DMS79 (cell line): ENCODE measurements at regions not wholly inside any gene's neighbourhood (a gene's known extent, or its start where the extent isn't known, plus 50 kb on each side); places are given as distances from the start of the nearest gene placed in this dataset.
"Not testable (repeated sequence)": the region's sequence is repeated elsewhere in the genome, so short reads cannot be mapped to it uniquely, and the experiment has no call there.

Experiments
- DNase-seq: peaks from one replicate; lab custom pipeline; 2025; lab: John Stamatoyannopoulos, UW

DNA sequence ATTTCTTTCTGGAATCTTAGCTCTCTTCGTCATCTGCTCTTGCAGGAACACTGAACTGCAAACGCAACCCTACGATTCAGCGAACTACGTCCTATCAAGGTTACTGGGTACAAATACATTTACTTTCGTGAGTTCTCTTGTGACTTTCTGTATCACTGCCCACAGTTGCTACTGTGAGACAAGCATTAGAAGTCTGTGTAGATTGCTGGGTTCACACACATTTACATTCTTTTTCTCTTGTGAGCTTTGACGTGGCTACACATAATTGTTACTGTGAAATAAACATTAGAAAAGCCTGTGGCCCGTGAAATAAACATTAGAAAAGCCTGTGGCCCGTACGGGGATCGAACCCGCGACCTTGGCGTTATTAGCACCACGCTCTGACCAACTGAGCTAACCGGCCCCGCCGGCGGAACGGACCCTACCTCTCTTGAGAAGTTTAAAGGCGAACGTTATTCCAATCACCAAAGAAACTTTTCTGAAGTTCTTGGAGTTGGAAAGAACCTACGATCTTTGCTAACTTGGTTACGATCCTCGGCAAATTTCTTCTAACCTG is 61.2 kb upstream of the ZNF322 start:
- DNase-seq = not testable (repeated sequence)

DNA sequence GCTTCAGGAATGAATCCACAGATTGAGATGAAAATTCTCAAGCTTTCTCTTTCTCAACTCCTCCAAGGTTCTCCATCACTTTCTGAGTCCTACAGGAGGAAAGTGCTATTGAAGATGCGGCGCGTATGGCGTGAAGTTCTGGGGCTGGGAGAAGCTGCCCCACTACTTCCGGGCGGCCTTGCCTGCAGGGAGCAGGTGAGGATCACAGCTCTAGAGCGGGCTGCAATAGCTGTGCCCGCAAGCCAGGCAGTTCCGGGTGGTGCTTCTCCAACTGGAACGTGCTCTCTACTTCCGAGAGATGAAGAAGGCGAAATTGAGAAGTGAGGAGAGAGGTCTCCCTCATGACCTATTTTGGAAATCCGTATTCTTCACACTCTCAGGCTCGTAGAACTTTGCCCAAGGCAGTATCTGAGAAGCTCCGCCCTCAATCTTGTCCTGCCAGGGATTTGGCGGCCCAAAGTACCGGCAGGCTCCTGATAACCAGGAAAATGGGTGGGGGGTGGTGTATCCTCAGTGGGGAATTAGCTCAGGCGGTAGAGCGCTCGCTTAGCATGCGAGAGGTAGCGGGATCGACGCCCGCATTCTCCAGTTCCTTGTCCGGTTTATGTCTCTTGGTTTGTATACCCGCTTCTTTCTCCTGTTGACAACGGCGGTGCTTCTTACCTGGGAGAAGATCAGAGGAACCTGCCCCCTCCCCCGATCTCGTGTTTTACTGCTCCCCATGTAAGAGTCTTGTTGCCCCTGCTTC is 70.6 kb upstream of the ZNF322 start:
- not testable (repeated sequence) for DNase-seq

DNA sequence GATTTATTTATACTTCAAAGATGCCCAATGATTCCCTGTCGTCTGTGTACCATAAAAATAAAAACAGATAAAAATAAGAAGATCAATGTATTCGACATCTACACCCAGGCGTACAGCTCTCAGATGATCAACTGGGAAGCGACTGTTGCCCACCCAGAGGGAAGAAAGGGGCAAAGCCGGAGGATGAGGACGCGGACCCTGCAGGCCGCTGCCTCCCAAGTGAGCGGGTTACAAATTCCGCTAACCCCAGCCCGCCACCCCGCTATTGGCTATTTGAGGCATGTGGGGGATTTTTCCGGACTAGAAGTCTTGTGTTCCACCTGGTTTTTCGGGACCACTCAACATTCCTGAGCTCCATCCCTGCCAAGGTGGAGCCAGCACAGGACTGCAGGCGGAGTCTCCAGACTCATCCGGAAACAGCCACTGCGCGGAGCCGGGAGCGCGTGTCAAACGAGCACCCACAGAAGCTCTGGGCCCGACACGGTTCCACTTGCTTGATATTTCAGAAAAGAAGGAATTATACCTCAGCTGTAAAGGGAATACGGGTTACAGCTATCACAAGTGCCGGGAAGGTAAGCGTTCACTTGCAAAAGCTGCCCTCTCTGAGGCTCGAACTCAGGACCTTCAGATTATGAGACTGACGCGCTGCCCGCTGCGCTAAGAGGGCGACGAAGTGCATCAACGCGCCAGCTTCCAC is 75.4 kb upstream of the ZNF322 start:
- DNase-seq = not testable (repeated sequence)

DNA sequence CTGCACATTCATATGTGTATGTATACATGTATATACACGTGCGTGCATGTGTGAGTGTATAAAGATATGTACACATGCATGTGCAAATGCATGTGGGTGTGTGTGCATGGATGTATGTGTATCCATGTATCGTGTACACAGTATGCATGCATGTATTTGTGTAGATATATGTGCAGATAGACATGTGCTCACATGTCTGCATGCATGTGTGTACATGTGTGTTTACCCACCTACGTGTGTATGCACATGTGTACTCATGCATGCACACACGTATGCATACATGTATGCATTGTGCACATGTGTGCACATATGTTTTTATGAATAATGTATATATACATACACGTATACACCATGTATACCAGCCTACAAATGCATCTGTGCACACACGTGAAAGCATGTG is 80.3 kb upstream of the ZNF322 start:
- no peak for DNase-seq

DNA sequence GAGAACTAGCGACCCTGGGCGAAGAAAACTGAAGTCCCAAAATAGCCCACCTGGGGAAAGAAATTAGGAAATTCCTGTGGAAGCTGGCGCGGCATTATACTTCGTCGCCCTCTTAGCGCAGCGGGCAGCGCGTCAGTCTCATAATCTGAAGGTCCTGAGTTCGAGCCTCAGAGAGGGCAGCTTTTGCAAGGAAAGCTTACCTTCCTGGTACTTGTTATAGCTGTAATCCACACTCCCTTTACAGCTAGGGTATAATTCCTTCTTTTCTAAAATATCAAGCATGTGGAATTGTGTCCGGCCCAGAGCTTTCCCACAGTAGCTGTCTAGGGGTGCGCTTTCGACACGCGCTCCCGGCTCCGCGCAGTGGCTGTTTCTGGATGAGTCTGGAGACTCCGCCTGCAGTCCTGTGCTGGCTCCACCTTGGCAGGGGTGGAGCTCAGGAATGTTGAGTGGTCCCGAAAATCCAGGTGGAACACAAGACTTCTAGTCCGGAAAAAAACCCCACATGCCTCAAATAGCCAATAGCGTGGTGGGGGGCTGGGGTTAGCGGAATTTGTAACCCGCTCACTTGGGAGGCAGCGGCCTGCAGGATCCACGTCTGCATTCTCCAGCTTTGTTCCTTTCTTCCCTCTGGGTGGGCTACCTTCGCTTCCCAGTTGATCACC is 83.7 kb upstream of the ZNF322 start:
- no peak for DNase-seq

DNA sequence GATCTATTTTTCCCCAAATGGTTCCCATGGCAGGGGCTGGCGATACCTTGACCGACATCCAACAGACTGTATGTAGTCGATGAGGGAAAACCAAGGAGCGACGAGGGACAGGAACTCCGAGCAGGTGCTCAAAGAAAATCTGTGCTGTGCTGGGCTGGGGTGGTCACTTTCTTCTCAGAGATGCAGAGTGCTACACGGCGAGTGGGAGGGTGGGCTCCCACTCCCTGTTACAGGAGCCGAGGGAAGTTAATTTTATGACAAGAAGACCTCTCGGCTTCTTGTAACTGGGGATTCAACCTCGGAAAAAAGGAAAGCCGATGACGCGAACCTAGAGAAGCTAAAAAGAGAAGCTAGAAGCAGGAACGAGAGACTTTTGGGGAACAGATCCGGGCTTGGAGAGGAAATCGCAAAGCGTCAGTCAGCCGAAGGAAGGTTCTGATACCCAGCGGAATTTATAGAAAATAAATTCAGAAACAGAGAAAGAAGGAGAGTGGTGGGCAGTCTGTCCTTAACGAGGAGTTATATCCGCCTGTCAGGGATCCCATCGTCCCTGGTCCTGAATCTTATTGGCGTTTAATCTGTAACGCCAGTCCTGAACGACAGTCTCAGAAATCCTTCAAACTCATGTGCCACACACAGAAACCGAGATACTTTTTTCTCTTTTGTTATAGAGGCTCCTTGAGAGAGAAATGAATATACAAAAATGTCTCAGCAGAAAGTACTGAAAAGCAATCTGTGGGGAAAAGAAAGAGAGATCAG is 84.6 kb upstream of the ZNF322 start:
- no peak for DNase-seq

DNA sequence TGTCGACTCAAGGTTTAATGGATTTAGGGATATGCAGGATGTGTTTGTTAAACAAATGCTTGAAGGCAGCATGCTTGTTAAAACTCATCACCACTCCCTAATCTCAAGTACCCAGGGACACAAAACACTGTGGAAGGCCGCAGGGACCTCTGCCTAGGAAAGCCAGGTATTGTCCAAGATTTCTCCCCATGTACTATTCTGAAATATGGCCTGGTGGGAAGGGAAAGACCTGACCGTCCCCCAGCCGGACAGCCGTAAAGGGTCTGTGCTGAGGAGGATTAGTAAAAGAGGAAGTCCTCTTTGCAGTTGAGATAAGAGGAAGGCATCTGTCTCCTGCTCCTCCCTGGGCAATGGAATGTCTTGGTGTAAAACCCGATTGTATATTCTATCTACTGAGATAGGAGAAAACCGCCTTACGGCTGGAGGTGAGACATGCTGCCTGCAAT is 85.3 kb upstream of the ZNF322 start:
- DNase-seq = not testable (repeated sequence)

DNA sequence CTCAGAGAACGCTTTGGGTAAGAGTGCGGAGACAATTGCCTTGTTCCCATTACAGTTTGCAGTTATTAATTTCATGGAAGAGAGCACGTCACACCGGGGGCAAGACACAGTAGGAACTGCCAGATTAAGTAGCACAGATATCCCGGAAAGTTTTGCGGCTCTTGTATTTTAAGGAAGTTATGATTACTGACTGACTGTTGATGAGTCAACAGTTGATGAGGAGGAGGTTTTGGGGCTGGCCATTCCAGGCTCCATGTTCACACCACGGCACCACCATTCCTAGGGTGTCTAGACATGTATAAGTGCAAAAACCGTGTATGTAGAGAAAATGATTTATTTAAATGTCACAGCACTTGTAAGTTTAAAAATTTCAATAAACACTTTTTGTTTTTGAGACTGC is 86.4 kb upstream of the ZNF322 start:
- not testable (repeated sequence) for DNase-seq

DNA sequence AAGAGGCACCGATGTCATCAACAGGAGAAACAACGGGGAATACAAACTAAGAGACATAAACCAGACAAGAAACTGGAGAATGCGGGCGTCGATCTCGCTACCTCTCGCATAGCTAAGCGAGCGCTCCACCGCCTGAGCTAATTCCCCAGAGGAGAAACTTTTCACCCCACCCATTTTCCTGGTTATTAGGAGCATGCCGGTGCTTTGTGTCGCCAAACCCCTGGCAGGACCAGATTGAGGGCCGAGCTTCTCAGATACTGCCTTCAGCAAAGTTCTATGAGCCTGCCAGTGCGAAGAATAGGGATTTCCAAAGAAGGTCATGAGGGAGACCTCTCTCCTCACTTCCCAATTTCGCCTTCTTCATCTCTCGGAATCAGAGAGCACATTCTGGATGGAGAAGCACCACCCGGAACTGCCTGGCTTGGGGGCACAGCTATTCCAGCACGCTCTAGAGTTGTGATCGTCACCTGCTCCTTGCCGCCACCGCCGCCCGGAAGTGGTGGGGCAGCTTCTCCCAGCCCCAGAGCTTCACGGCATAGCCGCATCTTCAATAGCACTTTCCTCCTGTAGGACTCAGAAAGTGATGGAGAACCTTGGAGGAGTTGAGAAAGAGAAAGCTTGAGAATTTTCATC is 89.7 kb upstream of the ZNF322 start:
- DNase-seq = not testable (repeated sequence)

DNA sequence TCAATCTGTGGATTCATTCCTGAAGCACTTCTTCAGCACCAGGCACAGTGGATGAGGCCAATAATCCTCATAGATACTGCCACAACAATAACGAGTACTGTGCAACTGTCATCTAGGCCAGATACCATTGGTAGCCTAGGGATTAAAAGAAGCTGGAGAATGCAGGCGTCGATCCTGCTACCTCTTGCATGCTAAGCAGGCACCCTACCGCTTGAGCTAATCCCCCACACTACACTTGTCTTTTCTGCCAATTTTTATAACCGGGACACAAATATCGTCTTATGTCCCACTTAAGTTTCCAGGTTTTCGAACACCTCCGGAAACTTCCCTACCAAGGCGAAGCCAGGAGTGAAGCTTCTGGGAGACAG is 90.2 kb upstream of the ZNF322 start:
- DNase-seq = not testable (repeated sequence)

DNA sequence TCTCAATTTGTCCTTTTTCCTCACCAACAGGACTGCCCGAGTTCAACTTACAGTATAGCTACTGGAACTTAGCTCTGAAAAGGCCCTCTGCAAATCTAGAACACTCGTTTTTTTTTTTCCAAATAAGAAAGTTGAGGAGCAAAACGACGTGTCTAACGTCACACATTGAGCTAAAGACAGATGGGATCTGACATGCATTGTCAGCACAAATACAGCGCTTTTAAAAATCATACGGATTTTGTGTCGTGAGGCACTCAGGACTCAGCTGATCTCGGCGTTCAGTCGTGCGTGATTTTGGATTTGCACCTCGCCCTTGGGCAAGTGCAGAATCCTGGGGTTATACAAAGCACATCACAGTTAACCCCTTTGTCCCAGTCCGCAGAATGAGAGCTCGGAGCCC is 94.7 kb upstream of the ZNF322 start:
- no peak for DNase-seq

DNA sequence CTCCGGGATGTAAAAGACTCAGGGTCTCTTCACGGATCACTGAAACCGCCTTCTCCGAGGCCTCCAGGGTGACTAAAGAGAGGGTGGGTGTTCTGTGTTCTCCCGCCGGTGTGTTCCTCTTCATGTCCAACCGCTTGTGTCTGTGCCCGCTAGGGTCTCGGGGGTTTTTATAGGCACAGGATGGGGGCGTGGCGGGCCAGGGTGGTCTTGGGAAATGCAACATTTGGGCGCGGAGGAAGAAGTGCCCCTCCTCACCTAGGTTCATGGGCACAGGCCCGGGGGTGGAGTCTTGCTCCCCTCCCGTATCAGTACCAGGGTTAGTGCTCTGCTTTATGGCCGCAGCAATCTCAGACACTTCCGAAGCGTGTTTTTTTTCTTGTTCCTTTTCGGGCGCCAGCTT is 95.3 kb upstream of the ZNF322 start:
- DNase-seq = not testable (repeated sequence)

DNA sequence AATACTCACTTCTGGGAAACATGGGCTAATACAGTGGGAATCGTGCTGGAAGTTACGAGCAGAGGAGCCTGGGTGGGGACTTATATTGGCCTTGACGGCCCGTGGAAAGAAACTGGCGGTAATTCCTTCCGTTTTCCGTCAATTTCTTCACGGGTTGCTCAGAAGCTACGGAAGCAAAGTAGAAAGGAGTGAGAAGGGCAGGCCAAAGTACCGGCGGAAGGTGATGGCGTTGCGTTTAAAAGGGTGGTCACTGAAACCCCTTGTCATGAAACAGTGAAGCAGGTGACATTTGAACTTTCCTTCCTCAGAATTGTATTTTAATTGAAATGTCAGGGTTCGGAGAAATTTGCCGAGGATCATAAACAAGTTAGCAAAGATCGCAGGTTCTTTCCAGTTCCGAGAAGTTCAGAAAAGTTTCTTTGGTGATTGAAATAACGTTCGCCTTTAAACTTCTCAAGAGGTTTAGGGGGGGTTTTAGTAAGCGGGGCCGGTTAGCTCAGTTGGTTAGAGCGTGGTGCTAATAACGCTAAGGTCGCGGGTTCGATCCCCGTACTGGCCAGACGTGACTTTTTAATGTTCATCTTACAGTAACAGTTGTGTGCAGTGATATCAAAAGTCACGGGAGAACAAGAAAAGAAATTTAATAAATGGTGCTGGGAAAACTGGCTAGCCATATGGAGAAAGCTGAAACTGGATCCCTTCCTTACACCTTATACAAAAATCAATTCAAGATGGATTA is 96.7 kb upstream of the ZNF322 start:
- DNase-seq = not testable (repeated sequence)

DNA sequence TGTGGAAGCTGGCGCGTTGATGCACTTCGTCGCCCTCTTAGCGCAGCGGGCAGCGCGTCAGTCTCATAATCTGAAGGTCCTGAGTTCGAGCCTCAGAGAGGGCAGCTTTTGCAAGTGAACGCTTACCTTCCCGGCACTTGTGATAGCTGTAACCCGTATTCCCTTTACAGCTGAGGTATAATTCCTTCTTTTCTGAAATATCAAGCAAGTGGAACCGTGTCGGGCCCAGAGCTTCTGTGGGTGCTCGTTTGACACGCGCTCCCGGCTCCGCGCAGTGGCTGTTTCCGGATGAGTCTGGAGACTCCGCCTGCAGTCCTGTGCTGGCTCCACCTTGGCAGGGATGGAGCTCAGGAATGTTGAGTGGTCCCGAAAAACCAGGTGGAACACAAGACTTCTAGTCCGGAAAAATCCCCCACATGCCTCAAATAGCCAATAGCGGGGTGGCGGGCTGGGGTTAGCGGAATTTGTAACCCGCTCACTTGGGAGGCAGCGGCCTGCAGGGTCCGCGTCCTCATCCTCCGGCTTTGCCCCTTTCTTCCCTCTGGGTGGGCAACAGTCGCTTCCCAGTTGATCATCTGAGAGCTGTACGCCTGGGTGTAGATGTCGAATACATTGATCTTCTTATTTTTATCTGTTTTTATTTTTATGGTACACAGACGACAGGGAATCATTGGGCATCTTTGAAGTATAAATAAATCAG is 106.8 kb upstream of the ZNF322 start:
- DNase-seq = not testable (repeated sequence)

DNA sequence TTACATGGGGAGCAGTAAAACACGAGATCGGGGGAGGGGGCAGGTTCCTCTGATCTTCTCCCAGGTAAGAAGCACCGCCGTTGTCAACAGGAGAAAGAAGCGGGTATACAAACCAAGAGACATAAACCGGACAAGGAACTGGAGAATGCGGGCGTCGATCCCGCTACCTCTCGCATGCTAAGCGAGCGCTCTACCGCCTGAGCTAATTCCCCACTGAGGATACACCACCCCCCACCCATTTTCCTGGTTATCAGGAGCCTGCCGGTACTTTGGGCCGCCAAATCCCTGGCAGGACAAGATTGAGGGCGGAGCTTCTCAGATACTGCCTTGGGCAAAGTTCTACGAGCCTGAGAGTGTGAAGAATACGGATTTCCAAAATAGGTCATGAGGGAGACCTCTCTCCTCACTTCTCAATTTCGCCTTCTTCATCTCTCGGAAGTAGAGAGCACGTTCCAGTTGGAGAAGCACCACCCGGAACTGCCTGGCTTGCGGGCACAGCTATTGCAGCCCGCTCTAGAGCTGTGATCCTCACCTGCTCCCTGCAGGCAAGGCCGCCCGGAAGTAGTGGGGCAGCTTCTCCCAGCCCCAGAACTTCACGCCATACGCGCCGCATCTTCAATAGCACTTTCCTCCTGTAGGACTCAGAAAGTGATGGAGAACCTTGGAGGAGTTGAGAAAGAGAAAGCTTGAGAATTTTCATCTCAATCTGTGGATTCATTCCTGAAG is 111.6 kb upstream of the ZNF322 start:
- DNase-seq = not testable (repeated sequence)

DNA sequence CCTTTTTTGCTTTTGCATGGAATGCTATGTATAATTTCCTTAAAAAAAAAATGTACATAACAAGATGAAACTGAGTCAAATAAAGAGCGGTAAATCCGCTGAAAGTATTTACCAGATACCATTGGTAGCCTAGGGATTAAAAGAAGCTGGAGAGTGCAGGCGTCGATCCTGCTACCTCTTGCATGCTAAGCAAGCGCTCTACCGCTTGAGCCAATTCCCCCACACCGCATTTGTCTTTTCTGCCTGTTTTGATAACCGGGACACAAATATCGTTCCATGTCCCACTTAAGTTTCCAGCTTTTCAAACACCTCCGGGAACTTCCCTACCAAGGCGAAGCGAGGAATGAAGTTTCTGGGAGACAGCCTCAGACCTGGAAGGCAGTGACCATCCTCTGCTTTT is 113.9 kb upstream of the ZNF322 start:
- not testable (repeated sequence) for DNase-seq

DNA sequence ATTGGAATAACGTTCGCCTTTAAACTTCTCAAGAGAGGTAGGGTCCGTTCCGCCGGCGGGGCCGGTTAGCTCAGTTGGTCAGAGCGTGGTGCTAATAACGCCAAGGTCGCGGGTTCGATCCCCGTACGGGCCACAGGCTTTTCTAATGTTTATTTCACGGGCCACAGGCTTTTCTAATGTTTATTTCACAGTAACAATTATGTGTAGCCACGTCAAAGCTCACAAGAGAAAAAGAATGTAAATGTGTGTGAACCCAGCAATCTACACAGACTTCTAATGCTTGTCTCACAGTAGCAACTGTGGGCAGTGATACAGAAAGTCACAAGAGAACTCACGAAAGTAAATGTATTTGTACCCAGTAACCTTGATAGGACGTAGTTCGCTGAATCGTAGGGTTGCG is 121.0 kb upstream of the ZNF322 start:
- DNase-seq = not testable (repeated sequence)

DNA sequence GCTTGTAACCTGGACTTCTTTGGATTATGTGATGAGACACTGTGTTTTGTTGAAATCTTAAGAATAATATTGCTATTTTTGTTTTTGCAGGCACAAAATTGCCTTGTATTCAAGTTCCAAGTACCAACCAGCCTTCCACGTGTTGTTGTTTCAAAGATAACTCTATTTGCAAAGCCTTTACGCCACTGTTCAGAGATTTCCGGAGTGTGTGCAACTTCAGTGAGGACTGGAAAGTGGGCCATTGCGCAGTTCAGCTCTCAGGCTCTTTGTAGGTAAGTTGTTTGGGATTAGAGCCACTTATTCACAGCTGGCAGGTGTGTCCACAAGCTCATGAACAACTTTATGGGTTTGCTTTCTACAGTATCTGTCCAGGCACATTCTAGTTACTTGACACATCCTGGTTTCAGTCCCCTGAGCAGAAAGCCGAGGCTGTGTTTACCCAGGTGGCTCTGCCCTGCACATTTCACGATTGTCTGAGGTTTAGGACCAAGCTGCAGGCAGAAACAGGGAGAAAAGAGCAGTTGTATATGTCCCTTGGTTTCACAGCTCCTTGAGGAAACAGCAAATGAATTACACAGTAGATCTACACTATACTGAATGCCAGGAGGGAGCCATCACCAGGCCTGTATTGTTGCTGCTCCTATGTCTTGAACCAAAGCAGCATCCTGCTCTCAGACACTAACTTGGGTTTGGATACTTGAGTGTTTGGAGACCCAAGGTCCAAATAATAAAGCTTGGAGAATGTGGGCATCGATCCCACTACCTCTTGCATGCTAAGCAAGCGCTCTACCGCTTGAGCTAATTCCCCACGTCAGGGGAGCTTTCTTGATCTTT is 136.1 kb upstream of the ZNF322 start:
- not testable (repeated sequence) for DNase-seq
